HG02678 (cell line): ENCODE measurements at regions not wholly inside any gene's neighbourhood (a gene's known extent, or its start where the extent isn't known, plus 50 kb on each side); places are given as distances from the start of the nearest gene placed in this dataset.

Source experiments
- ATAC-seq: cut with Tn5 transposase; IDR thresholded peaks from one replicate; pipeline ENCODE4 v1.9.1; 2021; ENCODE audit warnings: mild to moderate bottlenecking, moderate library complexity; ENCODE audit not compliant: unreplicated experiment

DNA sequence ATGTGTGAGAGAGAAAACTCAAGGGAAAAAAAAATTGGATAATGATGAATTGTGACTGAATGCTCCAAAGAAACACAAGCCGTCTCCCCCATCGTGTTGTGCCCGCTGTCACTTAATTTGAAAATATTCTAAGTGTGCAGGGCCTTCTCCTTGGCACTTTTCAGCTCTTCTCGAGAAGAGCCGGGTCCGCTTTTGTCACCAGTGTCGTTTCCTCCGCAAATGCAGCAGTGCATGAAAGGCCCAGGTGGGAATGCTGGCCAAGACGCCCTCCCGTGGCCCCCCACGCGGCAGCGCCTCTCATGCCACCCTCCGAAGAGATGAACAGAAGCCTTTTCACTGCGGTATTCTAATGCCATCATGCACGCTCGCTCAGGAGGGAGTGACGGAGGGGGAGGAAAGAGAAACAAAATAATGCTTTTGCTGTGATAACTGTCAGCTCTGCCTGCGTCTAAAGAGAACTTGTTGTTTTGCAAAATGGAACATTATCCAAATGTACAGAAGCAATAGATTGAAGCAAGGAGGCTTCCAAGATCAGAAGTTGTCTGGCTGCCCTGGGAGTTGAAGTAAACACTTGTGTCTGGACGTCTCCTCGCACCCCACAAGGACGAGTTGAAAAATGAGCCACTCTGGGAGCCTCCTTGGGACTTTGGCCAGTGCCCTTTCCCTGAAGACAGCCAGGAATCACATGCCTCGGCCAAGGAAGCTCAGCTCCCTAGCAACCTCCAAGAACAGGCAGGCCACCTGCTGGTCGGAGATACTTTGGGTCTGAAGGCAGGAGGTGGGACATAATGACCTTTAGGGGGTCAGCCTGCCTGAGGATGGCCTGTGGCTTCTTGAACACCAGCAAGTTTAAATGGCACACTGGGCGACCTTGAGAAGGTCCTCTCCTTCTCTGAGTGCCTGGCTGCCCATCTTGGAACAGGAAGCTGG, 166.1 kb upstream of the ZC3H12A start:
- ATAC-seq = no peak

DNA sequence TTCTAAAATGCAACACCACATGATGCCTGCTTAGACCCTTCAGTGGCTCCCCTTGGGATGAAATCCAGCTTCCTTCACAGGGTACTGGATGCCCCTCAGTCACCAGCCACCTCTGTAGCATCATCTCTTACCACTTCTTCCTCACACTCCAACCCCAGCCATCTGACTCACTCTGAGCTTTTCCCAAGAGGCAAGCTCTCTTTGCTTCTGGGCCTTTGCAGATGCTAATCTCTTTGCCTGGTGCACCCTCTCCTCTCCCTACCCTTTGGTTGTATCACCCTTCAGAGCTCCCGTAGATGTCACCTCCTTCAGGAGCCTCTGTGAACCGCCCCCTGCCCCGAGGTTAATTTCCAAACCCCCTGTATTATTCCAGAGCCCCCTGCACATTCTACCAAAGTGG, 164.8 kb upstream of the ZC3H12A start:
- ATAC-seq = no peak

DNA sequence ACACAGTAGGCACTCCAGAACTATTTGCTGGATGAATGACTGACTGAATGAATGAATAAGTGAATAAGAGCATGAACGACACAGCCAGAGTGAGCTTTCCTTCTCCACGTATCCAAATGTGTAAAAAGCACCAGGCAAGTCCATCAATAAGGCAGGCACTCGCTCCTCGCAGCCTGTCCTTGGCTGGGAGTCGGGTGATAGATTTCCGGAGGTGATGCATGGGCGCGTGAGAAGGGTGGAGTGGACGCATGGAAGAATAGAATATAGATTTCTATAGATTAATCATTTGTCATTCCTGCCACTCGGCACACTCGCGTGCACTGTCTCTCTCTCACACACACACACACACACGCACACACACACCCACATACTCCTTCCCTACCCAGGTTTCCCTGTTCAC, 164.3 kb upstream of the ZC3H12A start:
- ATAC-seq = no peak

DNA sequence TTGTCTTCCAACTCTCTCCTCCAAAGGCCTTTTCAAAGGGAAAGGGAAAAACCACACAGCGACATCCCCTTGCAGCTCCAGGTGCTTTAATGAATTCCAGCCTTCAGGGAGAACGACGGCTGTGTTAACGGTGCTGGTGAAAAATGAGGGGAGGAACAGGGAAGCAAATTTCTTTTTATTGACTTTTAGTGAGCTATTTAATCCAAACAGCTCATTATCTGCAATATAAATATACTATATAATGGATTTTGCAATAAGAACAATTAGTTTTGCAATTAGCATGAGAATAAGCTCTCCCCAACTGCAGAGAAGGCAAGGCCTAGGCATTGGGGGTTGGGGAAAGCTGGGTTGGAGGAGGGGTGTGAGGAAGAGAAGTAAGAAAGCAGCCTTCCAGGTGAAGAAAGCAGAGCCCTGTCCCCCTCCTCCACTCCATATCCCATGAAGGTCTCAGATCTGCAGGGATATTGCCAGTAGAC, 159.0 kb upstream of the ZC3H12A start:
- ATAC-seq = no peak

DNA sequence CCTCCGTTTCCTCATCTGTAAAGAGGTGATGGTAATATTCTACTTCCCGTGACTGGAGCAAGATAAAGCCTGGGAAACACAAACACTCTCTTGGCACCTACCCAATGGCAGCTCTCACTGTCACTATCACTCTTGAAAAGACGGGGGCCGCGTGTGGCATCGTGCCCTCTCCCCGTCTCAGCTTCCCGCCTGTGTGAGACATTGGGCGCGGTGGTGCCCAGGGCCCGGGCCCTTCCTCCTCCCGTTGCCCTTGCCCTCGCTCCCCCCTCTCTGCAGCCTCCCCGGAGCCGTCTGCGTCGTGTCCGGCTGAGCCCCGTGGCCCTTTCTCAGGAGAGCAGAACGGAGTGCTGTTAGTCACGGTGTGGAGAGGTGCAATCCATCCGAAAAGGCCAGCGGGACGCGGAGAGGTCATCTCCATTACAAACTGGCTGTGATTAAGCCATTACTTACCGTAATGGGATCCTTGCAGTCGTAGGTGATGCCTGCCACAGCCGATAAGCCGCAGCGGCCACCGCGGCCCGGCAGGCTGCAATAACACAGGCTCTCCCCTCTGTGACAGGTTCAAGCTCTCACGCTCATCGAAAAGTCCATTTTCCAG, 156.4 kb upstream of the ZC3H12A start:
- ATAC-seq = no peak

DNA sequence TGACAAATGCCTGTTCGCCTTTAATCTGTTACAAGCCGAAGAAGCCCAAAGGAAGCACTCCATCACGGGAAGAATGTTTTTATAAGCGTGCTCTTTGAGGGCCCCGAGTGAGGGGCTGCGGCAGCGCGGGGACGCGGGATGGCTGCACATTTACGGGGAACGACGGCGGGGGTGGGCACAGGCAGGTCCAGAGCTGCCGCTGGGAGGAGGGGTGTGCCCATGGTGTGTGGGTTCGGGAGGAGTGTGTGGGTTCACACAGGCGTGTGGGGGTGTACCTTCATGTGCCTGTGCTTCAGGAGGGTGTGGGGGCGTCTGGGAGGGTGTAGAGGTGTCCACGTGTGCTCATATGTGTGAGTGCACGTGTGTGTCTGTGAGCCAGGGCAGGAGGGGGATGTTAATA, 155.9 kb upstream of the ZC3H12A start:
- ATAC-seq = no peak

DNA sequence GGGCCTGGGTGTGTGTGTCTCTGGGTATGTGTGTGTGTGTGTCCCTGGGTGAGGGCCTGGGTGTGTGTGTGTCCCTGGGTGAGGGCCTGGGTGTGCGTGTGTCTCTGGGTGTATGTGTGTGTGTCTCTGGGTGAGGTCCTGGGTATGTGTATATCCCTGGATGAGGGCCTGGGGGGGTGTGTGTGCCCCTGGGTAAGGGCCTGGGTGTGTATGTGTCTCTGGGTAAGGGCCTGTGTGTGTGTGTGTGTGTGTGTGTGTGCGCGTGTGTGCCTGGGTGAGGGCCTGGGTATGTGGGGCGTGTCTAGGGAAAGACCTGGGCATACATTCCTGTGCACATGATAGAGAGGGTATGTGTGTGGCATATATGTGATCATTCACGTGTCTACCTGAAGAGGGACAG, 155.1 kb upstream of the ZC3H12A start:
- ATAC-seq = no peak

DNA sequence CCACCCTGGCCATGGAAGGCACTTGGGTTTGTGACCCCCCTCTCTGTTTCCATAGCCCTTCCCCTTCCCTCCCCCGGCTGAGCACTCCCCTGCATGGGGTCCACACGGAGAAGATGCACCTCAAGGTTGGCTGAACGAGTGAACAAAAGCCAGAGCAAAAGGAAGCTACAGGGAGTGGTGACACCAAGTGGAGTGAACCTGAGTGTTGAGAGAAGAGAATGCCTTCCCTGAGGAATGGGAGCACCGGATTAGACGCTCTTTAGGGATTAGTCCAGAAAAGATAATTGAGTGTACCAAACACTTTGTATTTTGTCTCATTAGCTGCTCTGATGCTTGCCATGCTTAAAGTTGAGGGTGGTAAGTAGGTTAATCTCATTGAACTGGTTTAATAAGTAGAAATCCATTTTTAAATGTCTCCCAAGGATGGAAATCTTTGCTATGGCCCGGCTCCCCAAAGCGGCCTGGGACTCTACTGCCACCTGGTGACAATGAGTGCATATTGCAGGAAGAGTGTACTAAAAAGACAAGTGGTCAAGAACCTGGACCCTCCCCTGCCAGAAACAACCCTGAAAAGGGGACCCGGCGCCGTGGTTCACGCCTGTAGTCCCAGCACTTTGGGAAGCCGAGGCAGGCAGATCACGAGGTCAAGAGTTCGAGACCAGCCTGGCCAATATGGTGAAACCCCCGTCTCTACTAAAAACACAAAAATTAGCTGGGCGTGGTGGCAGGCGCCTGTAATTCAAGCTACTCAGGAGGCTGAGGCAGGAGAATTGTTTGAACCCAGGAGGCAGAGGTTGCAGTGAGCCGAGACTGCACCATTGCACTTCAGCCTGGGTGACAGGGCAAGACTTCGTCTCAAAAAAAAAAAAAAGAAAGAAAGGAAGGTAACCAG, 150.6 kb upstream of the ZC3H12A start:
- ATAC-seq = no peak

DNA sequence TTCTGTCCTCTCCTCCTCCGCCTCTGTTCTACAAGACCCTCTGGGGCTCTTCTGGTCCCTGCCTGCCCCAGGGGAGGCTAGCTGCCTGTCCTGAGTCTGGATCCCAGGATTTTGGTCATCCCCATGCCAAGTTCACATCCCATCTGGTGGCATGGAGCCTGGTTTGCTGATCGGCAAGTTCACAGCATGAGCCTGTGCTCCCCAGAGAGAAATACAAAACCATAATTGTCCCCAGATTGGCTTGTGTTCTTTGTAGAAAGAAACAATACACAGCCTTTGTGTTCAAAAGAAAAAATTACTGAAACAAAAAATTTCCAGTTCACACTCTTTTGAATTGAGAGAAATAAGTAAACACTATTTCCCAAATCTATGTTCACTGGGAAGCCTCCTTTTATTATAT, 149.4 kb upstream of the ZC3H12A start:
- ATAC-seq = no peak

DNA sequence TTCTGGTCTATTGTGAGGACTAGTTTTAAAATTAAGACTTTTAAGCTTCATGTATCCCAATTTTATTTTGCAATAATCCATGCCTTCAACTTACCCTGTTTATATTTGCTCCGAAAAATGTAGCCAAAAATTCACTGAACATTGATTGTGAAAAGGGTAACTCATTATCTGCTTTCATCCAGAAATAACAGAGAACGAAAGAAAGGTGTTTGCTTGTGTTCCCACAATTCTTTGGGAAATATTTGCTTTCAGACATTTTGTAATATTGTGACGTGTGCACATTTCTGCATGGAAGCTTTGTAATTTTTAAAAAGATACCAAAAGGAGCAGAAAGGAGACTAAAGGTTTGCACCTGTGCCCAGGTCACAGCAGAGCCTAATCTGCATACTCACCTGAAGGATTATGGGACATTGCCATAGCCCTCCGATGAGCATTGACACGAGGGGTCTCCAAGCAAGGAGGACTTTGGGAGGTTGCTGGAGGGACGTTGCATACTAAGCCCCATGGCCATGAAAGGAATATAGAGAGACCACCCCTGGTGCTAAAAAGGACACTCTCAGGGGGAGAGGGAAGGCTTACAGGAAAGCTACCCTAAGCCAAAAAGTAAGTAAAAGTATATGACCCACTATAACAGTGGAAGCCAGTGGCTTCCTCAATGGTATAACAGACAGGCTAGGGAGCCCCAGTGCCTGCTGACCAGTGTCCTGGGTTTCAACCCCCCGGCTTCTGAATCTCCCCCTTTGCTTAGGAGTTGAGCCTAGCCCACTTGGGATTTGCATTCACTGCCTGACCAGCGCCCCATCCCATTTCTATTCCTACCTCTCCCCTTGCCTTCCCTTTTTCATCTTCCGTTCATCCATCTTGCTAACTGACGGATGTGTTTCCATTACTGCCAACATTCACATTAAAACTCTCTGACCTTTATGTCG, 148.6 kb upstream of the ZC3H12A start:
- no peak for ATAC-seq

DNA sequence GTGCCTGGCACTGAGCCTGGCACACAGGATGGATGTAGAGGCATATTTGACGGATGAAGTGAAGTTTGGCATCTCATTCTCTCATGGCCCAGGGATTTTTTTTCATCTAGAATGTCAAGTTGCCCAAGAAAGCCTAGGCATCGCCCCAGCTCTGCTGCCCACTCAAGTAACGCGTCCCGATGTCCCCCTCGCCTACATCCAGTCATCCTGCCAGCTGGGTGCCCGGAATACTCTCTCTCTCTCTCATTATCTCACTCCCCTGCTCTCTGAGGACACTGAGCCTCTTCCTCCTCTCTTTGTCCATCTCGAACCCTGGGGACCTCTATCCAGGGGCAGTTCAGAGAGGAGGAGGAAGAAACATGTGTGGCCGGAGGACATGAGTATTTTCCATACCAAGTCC, 142.3 kb upstream of the ZC3H12A start:
- ATAC-seq = no peak

DNA sequence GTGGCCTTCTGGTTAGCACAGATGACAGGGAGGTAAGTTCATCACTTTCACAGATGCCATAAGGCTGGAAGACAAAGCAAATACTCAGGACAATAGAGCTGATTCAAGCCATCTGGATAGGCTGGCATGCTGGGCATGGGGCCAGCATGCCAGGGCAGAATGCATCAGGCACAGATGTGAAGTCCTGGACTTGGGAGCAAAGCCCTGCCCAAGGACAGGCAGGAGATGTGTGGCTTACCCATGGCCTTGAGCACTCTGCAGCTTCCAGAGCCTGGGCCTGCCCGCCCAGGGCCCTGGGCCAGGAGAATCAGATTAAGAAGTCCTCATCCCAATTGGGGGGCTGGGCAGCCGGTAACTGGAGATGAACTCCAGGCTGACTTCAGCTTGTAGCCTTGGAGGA, 135.7 kb upstream of the ZC3H12A start:
- ATAC-seq = no peak

DNA sequence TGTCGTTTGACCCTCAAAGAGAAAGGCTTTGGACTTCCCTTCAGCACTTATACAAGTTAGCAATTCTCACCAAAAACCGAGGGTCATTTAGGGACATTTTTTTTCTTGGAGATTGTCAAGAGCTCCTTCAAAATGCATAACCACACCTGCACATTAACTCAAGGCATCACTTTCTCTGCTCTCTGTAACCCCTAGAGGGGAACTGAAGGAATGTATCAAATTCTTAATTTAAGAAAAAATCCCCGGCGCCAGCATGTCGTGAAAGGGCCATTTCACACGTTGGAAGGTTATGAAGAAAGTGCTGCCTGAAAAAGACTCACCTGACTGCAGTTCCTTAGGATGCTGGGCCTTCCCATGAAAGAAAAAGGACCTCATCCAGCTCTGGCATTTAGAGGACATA, 131.6 kb upstream of the ZC3H12A start:
- ATAC-seq = no peak

DNA sequence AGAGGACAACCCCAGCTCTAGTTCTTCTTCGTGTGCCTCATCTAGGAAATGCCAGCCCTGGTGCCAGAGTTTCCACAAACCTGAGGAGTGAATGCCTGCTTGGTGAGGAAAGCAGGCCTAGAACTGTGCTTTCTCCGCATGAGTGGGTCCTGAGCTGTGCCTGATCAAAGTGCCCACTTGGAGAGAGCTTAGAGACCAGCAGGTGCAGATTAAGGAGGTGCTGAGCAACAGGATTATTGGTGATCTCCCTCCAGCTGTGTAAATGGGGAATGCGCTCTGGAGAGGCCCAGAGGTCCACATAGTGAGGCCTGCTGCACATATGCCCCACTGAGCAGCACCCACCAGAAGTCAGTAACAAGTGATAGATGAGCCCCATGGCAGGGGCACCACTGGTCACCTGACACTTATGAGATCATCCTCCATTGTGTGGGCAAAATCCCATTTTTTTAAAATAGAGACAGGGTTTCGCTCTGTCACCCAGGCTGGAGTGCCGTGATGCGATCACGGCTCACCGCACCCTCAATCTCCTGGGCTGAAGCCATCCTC, 127.2 kb upstream of the ZC3H12A start:
- no peak for ATAC-seq

DNA sequence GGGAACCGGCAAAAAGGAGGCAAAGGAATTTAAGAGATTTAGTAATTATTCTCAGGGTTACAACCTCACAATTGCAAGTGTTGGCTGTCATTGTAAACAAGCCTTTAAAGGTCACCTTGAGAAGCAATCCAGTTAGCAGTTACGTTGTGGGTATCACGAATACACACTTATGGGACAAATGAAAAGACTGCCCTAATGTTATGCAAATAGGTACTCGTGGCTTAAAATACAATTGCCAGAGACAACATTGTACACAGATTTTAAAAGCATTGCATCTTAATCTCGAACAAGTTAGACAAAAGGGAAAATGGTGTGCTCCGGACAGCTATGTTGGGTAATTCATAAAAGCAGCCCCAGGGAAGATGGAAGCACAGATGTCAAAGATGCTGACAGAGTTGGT, 120.5 kb upstream of the ZC3H12A start:
- no peak for ATAC-seq

DNA sequence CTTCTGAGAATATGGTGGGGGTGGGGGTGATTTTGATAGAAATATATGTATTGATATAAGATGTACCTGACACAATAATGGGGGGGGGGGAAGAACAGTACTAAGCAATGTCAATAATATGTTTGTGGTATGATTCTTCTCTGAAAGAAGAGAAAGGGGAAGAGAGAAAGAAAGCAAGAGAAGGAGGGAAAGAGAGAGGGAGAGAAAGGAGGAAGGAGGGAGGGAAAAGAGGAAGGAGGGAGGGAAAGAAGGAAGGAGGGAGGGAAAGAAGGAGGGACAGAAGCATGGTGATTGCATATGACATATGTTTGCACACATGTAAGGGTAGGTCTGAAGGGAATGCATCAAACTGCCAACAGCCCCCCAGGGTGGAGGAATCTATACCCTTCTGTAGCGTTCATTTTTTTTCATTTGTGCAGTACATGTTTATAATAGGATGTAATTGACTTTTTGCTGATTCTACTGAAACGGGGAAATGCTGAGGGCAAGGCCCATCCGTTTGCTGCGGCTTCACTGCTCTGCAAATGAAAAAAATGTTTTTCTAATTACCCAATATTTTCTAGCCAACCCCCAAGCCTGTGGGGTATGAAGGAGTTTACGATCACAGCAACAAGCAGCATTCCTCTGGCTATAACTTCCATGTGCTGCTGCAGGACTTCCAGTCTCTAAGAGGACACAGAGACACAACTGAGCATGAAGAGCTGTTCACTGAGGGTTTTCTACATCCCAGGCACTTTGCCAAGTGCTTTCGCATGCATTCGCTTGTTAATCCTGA, 119.3 kb upstream of the ZC3H12A start:
- no peak for ATAC-seq

DNA sequence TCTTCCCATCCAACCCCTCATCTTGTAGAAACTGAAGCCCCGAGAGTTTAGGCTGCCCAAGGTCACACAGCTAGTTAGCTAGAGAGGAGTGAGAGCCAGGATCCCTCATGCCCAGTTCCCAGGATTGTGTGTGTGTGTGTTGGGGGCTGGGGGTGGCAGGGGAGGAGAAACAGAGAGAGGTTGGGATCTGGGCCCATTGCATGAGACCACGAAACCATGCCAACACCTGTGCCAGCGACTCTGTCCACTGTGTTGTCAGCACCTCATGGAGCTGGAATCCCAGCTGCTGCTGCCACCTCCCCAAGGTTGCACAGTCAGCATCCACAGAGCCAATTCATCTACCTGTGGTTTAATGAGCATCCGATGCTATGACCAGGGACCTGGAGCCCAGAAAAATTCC, 115.4 kb upstream of the ZC3H12A start:
- no peak for ATAC-seq

DNA sequence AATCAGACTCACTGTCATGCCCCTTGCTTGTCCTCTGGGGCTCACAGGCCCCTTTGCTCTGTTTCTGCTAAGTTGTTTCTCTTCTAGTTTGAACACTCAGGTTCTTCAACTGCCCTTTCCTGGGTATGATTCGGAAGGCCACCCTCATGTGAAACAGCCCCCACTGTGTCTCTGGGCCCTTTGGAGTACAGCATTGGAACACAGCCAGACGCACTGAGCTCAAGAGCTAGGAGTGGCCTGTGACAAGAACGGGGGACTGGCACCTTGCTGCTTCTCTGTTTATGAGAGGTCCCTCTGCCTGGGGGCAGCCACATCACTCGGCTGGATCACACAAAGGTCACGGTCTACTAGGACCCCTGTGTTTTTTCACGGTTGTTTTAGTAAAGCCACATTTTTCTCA, 114.4 kb upstream of the ZC3H12A start:
- ATAC-seq = no peak
